Osteoblast (primary cell): ENCODE measurements at regions not wholly inside any gene's neighbourhood (a gene's known extent, or its start where the extent isn't known, plus 50 kb on each side); places are given as distances from the start of the nearest gene placed in this dataset.

Experiments used
- DNase-seq: peaks from one replicate; pipeline ENCODE4 v3.0.0; 2011; ENCODE audit warnings: low spot score, mixed read lengths; ENCODE audit not compliant: insufficient read length; ENCODE audit errors: missing footprints
- H2AFZ ChIP-seq: 2 replicates; pipeline ENCODE4 v1.6.0; 2011; ENCODE audit warnings: mild to moderate bottlenecking, low read length
- H3K27ac ChIP-seq: 2 replicates; pipeline ENCODE4 v1.5.1; 2011; ENCODE audit warnings: mild to moderate bottlenecking, low read depth, low read length, moderate library complexity
- H3K27me3 ChIP-seq: 2 replicates; pipeline ENCODE4 v1.6.0; 2012; ENCODE audit warnings: mild to moderate bottlenecking, control low read depth, inconsistent platforms, low read length, moderate library complexity; ENCODE audit not compliant: insufficient read depth
- H3K36me3 ChIP-seq: 2 replicates; pipeline ENCODE4 v1.5.1; 2011; ENCODE audit warnings: mild to moderate bottlenecking, low read length, control low read depth, moderate library complexity; ENCODE audit not compliant: insufficient read depth
- H3K4me1 ChIP-seq: 2 replicates; pipeline ENCODE4 v1.5.1; 2011; ENCODE audit warnings: mild to moderate bottlenecking, low read length, control low read depth, moderate library complexity; ENCODE audit not compliant: insufficient read depth
- H3K4me2 ChIP-seq: 2 replicates; pipeline ENCODE4 v1.6.0; 2011; ENCODE audit warnings: mild to moderate bottlenecking, low read length; ENCODE audit not compliant: insufficient read depth
- H3K4me3 ChIP-seq: fragments of 200-600 bp; sonication (generic); 3 replicates; pipeline ENCODE4 v1.5.1; 2012; ENCODE audit warnings: mild to moderate bottlenecking, low read length, inconsistent platforms; ENCODE audit not compliant: insufficient read depth
- H3K79me2 ChIP-seq: 2 replicates; pipeline ENCODE4 v1.6.0; 2012; ENCODE audit warnings: mild to moderate bottlenecking, low read length, control low read depth, inconsistent platforms; ENCODE audit not compliant: insufficient read depth
- H3K9me3 ChIP-seq: 2 replicates; pipeline ENCODE4 v1.5.1; 2011; ENCODE audit warnings: low read depth, low read length, control low read depth
- H4K20me1 ChIP-seq: 2 replicates; pipeline ENCODE4 v1.6.0; 2012; ENCODE audit warnings: mild to moderate bottlenecking, low read length, control low read depth; ENCODE audit not compliant: insufficient read depth
- TF ChIP-seq, protein P1 (sequence below): IDR thresholded peaks from 2 replicates; pipeline ENCODE4 v1.5.1; 2011; ENCODE audit warnings: mild to moderate bottlenecking, low read depth, low read length, moderate library complexity; ENCODE audit errors: extremely low read depth

DNA sequence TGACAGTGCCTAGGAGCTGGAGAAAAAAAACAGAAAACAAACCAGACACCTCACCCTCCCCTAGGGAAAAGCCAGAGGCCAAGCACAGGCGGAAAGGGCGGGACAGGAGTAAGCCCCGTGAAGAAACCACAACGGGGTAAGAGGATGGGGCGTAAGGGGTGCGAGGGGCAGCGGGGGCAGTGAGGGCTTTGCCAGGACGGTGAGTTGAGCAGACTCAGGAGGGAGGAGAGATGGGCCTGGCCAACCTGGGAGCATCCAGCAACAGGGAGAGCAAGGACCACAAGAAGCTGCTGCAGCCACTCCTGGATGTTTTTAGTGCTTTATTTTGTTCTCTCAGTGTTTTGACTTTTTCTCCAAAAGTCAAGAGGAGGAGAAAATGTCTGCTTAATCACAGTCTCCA lies 114.1 kb upstream of the SOX1 start:
- Histone ChIP-seq H3K4me1 (no peaks in the 10 kb centered on the region), H3K79me2 (no peaks in the 10 kb centered on the region), H3K9me3 (peaks cover 4% of the 10 kb centered on the region), H3K4me3 (no peak overlapping the region), H3K27me3 (no peaks in the 10 kb centered on the region), H3K27ac (no peak overlapping the region), H3K36me3 (no peaks in the 10 kb centered on the region), H3K4me2 (no peak overlapping the region), H2AFZ (no peak overlapping the region), H4K20me1 (no peaks in the 10 kb centered on the region)
- TF ChIP-seq, protein P1, sequence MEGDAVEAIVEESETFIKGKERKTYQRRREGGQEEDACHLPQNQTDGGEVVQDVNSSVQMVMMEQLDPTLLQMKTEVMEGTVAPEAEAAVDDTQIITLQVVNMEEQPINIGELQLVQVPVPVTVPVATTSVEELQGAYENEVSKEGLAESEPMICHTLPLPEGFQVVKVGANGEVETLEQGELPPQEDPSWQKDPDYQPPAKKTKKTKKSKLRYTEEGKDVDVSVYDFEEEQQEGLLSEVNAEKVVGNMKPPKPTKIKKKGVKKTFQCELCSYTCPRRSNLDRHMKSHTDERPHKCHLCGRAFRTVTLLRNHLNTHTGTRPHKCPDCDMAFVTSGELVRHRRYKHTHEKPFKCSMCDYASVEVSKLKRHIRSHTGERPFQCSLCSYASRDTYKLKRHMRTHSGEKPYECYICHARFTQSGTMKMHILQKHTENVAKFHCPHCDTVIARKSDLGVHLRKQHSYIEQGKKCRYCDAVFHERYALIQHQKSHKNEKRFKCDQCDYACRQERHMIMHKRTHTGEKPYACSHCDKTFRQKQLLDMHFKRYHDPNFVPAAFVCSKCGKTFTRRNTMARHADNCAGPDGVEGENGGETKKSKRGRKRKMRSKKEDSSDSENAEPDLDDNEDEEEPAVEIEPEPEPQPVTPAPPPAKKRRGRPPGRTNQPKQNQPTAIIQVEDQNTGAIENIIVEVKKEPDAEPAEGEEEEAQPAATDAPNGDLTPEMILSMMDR, result no peak
- DNase-seq, result no peak

DNA sequence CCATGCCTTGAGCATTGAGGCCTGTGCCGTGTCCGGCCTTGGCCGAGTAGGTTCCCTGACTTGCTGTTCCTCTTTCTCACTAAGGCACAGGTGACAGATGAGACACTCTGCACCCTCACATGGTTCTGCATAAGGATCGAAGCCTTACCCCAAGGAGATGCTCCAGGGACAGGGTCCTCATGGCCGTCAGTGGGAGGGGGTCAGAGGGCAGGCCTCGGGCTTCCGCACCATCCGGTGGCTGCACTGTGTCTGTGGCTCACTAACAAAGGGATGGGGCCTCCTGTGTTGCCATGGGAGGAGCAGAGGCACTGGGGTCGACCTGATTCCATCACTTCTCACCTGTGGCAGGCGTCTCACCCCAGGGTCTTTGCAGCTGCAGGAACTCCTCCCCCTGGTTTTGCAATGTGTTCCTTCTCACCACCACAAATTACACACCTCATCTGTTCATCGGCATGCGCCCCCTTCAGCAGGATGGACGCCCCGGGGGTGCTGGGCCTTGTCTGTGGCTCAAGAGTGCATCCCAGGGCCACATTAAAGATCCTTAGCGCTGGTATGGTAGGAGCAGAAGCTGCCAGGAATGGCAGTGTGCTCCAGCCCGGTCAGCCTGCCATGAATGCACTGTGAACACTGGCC lies 113.3 kb upstream of the SOX1 start:
- TF ChIP-seq, protein P1, result no peak
- Histone ChIP-seq H3K9me3 (peaks cover 4% of the 10 kb centered on the region), H3K27me3 (no peaks in the 10 kb centered on the region), H3K4me3 (no peak overlapping the region), H3K36me3 (no peaks in the 10 kb centered on the region), H4K20me1 (no peaks in the 10 kb centered on the region), H2AFZ (no peak overlapping the region), H3K4me2 (no peak overlapping the region), H3K79me2 (no peaks in the 10 kb centered on the region), H3K4me1 (no peaks in the 10 kb centered on the region), H3K27ac (no peak overlapping the region)
- DNase-seq, result no peak

DNA sequence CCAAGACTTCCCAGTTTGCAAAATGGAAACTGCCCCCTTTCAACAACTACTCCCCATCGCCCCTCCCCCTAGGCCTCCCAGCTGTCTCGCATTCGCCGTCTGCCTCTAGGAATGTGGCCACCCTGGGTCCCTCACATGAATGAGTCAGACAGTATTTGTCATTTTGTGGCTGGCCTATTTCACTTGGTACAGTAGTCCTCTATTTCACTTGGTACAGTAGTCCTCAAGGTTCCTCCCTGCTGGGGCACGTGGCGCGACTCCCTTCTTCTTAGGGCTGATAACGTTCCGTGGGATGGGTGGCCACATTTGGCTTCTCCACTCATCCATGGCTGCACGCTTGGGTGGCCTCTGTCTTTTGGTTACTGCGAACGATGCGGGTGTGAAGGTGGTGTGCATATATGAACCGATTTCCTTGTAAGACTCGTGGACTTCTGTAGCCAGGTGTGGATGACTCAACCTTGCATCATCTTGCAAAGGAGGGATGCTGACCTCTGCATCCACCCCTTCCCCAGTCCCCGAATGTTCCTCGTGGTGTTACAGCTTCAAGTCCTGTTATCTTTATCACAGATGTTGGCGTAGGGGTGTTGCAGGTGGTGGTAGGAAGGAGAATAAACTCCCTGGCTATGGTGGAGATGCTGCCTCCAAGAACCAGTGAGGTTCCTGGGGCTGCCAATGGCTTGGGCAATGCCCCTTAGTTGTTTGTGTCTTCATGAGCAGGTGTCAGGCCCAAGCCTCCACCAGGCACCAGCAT lies 112.1 kb upstream of the SOX1 start:
- Histone ChIP-seq H3K79me2 (no peaks in the 10 kb centered on the region), H3K4me3 (no peak overlapping the region), H3K36me3 (no peaks in the 10 kb centered on the region), H3K4me1 (no peaks in the 10 kb centered on the region), H3K27me3 (no peaks in the 10 kb centered on the region), H4K20me1 (no peaks in the 10 kb centered on the region), H3K4me2 (no peak overlapping the region), H2AFZ (no peak overlapping the region), H3K9me3 (peaks cover 4% of the 10 kb centered on the region), H3K27ac (no peak overlapping the region)
- DNase-seq, result no peak
- TF ChIP-seq, protein P1, result no peak

DNA sequence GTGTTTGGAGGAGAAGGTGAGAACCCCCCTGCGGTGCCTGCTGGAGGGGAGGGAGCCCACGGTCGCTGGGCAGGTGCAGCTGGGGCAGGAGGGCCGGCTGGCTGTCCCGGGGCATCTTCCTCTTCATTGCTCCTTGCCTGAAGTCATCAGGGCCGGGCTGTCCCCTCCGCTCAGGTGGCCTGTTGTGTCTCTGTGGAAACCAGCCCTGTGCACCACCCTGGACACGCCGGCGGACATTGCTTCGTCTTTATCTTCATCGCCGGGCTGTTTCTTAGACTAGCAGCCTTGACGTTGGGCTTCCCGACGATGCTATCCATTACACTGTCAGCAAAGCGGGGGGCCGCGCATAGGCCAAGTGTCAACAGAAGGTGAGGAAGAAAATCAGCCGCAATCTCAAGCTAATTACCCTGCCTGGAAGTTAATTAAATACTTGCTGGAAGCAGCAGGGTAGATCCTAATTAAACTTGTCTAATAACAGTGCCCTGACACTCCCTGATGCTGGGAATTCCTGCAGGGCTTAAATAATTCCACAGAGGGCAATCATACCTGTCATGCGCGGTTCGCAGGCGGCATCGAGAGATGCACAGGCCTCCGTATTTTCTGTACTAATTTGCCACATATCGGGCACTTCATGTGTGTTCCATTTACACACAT lies 111.4 kb upstream of the SOX1 start:
- no peaks in the 10 kb centered on the region for H3K36me3 ChIP-seq
- H3K4me1 ChIP-seq, result no peaks in the 10 kb centered on the region
- no peak overlapping the region for H3K4me2 ChIP-seq
- no peak overlapping the region for H2AFZ ChIP-seq
- DNase-seq, result no peak
- no peaks in the 10 kb centered on the region for H3K79me2 ChIP-seq
- peaks cover 4% of the 10 kb centered on the region for H3K9me3 ChIP-seq
- no peak overlapping the region for H3K4me3 ChIP-seq
- no peaks in the 10 kb centered on the region for H4K20me1 ChIP-seq
- no peaks in the 10 kb centered on the region for H3K27me3 ChIP-seq
- TF ChIP-seq, protein P1, result no peak
- H3K27ac ChIP-seq, result no peak overlapping the region
